GM18502 (cell line): ENCODE measurements at regions not wholly inside any gene's neighbourhood (a gene's known extent, or its start where the extent isn't known, plus 50 kb on each side); places are given as distances from the start of the nearest gene placed in this dataset.

ENCODE experiments used
- ATAC-seq: cut with Tn5 transposase; IDR thresholded peaks from one replicate; pipeline ENCODE4 v1.9.1; 2021; ENCODE audit warnings: mild to moderate bottlenecking; ENCODE audit not compliant: unreplicated experiment, poor library complexity

GRCh38 chr21:35343046-35343819 lies 294.1 kb upstream of the RUNX1 start:
- ATAC-seq: no peak

- peak; percentile 64 for ATAC-seq
Measured at GRCh38 chr21:35342440-35342839, 293.3 kb upstream of the RUNX1 start.

GRCh38 chr21:35340273-35340672 lies 291.2 kb upstream of the RUNX1 start:
- no peak for ATAC-seq

- ATAC-seq: no peak
Measured at GRCh38 chr21:35338881-35339632, 290.0 kb upstream of the RUNX1 start.

- ATAC-seq: no peak
Measured at GRCh38 chr21:35338281-35338680, 289.2 kb upstream of the RUNX1 start.

- ATAC-seq: no peak
Measured at GRCh38 chr21:35337573-35337972, 288.5 kb upstream of the RUNX1 start.

GRCh38 chr21:35336534-35336933 lies 287.4 kb upstream of the RUNX1 start:
- no peak for ATAC-seq

- ATAC-seq: no peak
Measured at GRCh38 chr21:35335951-35336446, 286.9 kb upstream of the RUNX1 start.

- ATAC-seq: no peak
Measured at GRCh38 chr21:35333831-35334618, 284.9 kb upstream of the RUNX1 start.

GRCh38 chr21:35332841-35333426 lies 283.8 kb upstream of the RUNX1 start:
- ATAC-seq: no peak

GRCh38 chr21:35329940-35330660 lies 281.0 kb upstream of the RUNX1 start:
- ATAC-seq: no peak

- ATAC-seq: no peak
Measured at GRCh38 chr21:35328856-35329455, 279.9 kb upstream of the RUNX1 start.

- ATAC-seq: no peak
Measured at GRCh38 chr21:35326677-35327076, 277.6 kb upstream of the RUNX1 start.

- ATAC-seq: no peak
Measured at GRCh38 chr21:35325953-35326352, 276.9 kb upstream of the RUNX1 start.

GRCh38 chr21:35324372-35325220 lies 275.5 kb upstream of the RUNX1 start:
- ATAC-seq: no peak

- ATAC-seq: no peak
Measured at GRCh38 chr21:35323947-35324346, 274.8 kb upstream of the RUNX1 start.

- no peak for ATAC-seq
Measured at GRCh38 chr21:35321322-35322200, 272.5 kb upstream of the RUNX1 start.
